ENCODE measurements at regions not wholly inside any gene's neighbourhood (a gene's known extent, or its start where the extent isn't known, plus 50 kb on each side); places are given as distances from the start of the nearest gene placed in this dataset.

DNA sequence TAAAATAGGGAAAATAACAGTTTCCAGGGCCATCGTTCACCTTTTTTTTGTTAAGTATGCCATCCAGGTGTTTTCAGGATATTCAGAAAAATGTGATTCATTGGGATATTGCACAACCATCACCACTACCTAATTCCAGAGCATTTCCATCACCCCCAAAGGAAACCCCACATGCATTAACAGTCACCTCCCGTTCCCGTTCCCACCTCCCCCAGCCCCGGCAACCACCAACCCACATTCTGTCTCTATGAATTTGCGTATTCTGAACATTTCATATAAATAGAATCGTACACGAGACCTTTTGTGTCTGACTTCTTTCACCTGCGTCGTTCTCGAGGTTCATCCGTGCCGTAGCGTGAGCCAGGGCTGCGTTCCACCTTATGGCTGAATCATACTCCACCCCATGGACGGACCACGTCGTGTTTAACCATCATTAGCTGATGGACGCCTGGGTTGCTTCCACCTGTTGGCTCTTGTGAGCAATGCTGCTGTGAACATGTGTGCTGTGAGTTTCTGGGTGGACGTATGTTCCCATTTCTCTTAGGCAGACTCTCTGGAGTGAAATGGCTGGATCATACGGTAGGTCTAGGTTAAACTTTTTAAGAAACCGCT lies 51.0 kb upstream of the NCOR2 start:
- intact Hi-C loops (cut with DNase I), result no loop called here
- no peak for DNase-seq

DNA sequence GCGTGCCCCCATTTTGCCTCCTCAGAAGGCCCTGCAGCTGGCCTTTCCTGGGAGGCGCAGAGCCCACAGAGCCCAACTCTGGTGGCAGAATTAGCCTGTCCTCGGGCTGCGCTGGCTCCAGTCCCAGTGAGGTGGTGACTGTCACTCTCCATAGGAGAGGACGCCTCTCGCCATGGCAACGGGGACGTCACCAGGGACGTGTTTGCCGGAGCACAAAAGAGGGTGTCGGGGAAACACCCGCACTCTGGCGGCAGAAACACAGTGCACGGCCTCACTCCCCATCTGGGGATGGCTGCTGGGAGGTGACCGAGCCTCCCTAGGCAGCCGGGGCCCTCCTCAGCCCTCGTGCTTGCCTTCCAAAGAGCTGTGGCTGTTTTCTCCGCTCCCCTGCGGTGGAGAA lies 50.2 kb upstream of the NCOR2 start:
- peak; percentile 26 to 96 (median 74) for DNase-seq
- intact Hi-C loops (cut with DNase I), result no loop called here
